SK-N-SH (cell line): ENCODE measurements at regions not wholly inside any gene's neighbourhood (a gene's known extent, or its start where the extent isn't known, plus 50 kb on each side); places are given as distances from the start of the nearest gene placed in this dataset.

ENCODE experiments used
- CTCF ChIA-PET: fragments of 300-600, 350-600 bp; formaldehyde crosslinking; extraction: SDS; loops from one replicate; lab custom pipeline; 2021; lab: Yijun Ruan, JAX
- POLR2A ChIA-PET: fragments of 350-600 bp; sonication (Branson Sonifier 250); formaldehyde crosslinking; extraction: SDS; loops from one replicate; lab custom pipeline; 2020; ENCODE audit warnings: antibody characterized with exemption, inconsistent platforms; lab: Yijun Ruan, JAX
- DNase-seq: peaks from one replicate; pipeline ENCODE4 v3.0.0; 2012
- H2AFZ ChIP-seq: fragments of 200-600 bp; sonication (generic); 2 replicates; pipeline ENCODE4 v1.8.1; 2016; ENCODE audit warnings: antibody characterized with exemption, mild to moderate bottlenecking, low read depth
- H3F3A ChIP-seq: fragments of 200-600 bp; sonication (generic); replicated peaks from 2 replicates; pipeline ENCODE3; 2016; ENCODE audit warnings: antibody characterized with exemption, mild to moderate bottlenecking; ENCODE audit not compliant: insufficient read depth
- H3K27ac ChIP-seq, 2 experiments: fragments of 200-500 bp in 1 of 2; fragments of 200-600 bp in 1 of 2; sonication (Bioruptor generic) in 1 of 2; sonication (generic), shearing (Covaris generic) in 1 of 2; 2 replicates each; pipeline versions ENCODE4 v1.5.1 to v1.6.1; 2014 to 2016; ENCODE audit warnings: low read depth in 2 of 2, inconsistent platforms in 1 of 2, low read length in 1 of 2, mild to moderate bottlenecking in 1 of 2, mixed read lengths in 1 of 2
- H3K27me3 ChIP-seq: fragments of 200-600 bp; sonication (generic), shearing (Covaris generic); 2 replicates; pipeline ENCODE4 v1.6.1; 2016; ENCODE audit warnings: mixed run types; ENCODE audit not compliant: insufficient read depth
- H3K36me3 ChIP-seq, 2 experiments: fragments of 200-500 bp in 1 of 2; fragments of 200-600 bp in 1 of 2; sonication (Bioruptor generic) in 1 of 2; sonication (generic) in 1 of 2; replicated peaks in 1 of 2; 2 replicates each; pipeline versions ENCODE3 to v1.5.1; 2014 to 2016; ENCODE audit warnings: low read length in 1 of 2, mild to moderate bottlenecking in 1 of 2; ENCODE audit not compliant: insufficient read depth in 2 of 2, control insufficient read depth in 1 of 2
- H3K4me1 ChIP-seq, 2 experiments: fragments of 200-500 bp in 1 of 2; fragments of 200-600 bp in 1 of 2; sonication (Bioruptor generic) in 1 of 2; sonication (generic), shearing (Covaris generic) in 1 of 2; 2 replicates each; pipeline versions ENCODE4 v1.5.1 to v1.6.1; 2014 to 2016; ENCODE audit warnings: low read depth in 1 of 2, low read length in 1 of 2, mixed run types in 1 of 2; ENCODE audit not compliant: insufficient read depth in 2 of 2, control insufficient read depth in 1 of 2
- H3K4me2 ChIP-seq: fragments of 200-600 bp; sonication (generic), shearing (Covaris generic); 2 replicates; pipeline ENCODE4 v1.6.1; 2017; ENCODE audit warnings: mixed run types
- H3K4me3 ChIP-seq, 2 experiments: fragments of 200-500 bp in 1 of 2; fragments of 200-600 bp in 1 of 2; sonication (Bioruptor generic) in 1 of 2; sonication (generic), shearing (Covaris generic) in 1 of 2; 2 replicates each; pipeline versions ENCODE4 v1.5.1 to v1.8.1; 2014 to 2016; ENCODE audit warnings: low read depth in 2 of 2, inconsistent platforms in 1 of 2, low read length in 1 of 2, mild to moderate bottlenecking in 1 of 2, mixed read lengths in 1 of 2, moderate library complexity in 1 of 2
- H3K79me2 ChIP-seq: fragments of 200-600 bp; sonication (generic); 2 replicates; pipeline ENCODE4 v1.8.1; 2017; ENCODE audit warnings: mild to moderate bottlenecking; ENCODE audit not compliant: insufficient read depth
- H3K9ac ChIP-seq: fragments of 200-600 bp; sonication (generic); 2 replicates; pipeline ENCODE4 v1.6.1; 2017; ENCODE audit warnings: mixed run types
- H3K9me2 ChIP-seq: fragments of 200-600 bp; sonication (generic); 2 replicates; pipeline ENCODE4 v1.6.1; 2017; ENCODE audit warnings: mixed run types
- H3K9me3 ChIP-seq: fragments of 200-600 bp; sonication (generic); 2 replicates; pipeline ENCODE4 v1.6.1; 2017; ENCODE audit warnings: mixed run types, mild to moderate bottlenecking, moderate library complexity
- H4K20me1 ChIP-seq: fragments of 200-600 bp; sonication (generic); 2 replicates; pipeline ENCODE4 v1.6.1; 2017; ENCODE audit warnings: mild to moderate bottlenecking, mixed run types; ENCODE audit not compliant: insufficient read depth
- CHD2 ChIP-seq: fragments of 150-350 bp; IDR thresholded peaks from 2 replicates; pipeline ENCODE4 v1.6.1; 2018; ENCODE audit warnings: low read length; ENCODE audit not compliant: partially characterized antibody
- CTCF ChIP-seq: fragments of 200-600 bp; sonication (generic); IDR thresholded peaks from 2 replicates; pipeline ENCODE4 v1.6.1; 2017; ENCODE audit warnings: antibody characterized with exemption, mild to moderate bottlenecking, moderate library complexity
- EZH2phosphoT487 ChIP-seq: fragments of 200-600 bp; sonication (generic); IDR thresholded peaks from 2 replicates; pipeline ENCODE4 v1.6.1; 2017; ENCODE audit warnings: low read depth, mixed run types, mild to moderate bottlenecking, antibody characterized with exemption, moderate library complexity, borderline replicate concordance
- FOXJ3 ChIP-seq: sonication (generic); formaldehyde crosslinking; IDR thresholded peaks from 2 replicates; pipeline ENCODE4 v1.5.1; 2020; ENCODE audit warnings: mild to moderate bottlenecking, missing genetic modification reagents
- GATA2 ChIP-seq: sonication (generic); formaldehyde crosslinking; IDR thresholded peaks from 2 replicates; pipeline ENCODE4 v1.5.0; 2020; ENCODE audit warnings: mild to moderate bottlenecking, missing genetic modification reagents
- IRF3 ChIP-seq: fragments of 150-350 bp; IDR thresholded peaks from 2 replicates; pipeline ENCODE4 v1.6.1; 2016; ENCODE audit warnings: mild to moderate bottlenecking, low read depth, low read length
- POLR2AphosphoS5 ChIP-seq: IDR thresholded peaks from 2 replicates; pipeline ENCODE4 v1.6.1; 2012; ENCODE audit warnings: low read depth, low read length
- RFX5 ChIP-seq: IDR thresholded peaks from 2 replicates; pipeline ENCODE4 v1.6.1; 2012; ENCODE audit warnings: mild to moderate bottlenecking, improper control_type of control experiment, low read length
- TCF12 ChIP-seq: IDR thresholded peaks from 2 replicates; pipeline ENCODE4 v1.4.0; 2012
- TEAD4 ChIP-seq: IDR thresholded peaks from 2 replicates; pipeline ENCODE4 v1.4.0; 2012; ENCODE audit warnings: mild to moderate bottlenecking, borderline replicate concordance; ENCODE audit not compliant: insufficient read depth
- USF1 ChIP-seq: IDR thresholded peaks from 2 replicates; pipeline ENCODE4 v1.4.0; 2012; ENCODE audit warnings: low read depth, borderline replicate concordance
- USF2 ChIP-seq: fragments of 150-350 bp; IDR thresholded peaks from 2 replicates; pipeline ENCODE4 v1.6.1; 2017; ENCODE audit warnings: antibody characterized with exemption, low read length, low read depth, borderline replicate concordance
- ZBTB33 ChIP-seq: IDR thresholded peaks from 2 replicates; pipeline ENCODE4 v1.4.0; 2012; ENCODE audit warnings: low read depth, borderline replicate concordance
- WGBS: methylation state at CpG from one replicate; pipeline ENCODE4 v1.1.6; 2017; ENCODE audit warnings: low lambda C conversion rate; 5-methylcytosine and 5-hydroxymethylcytosine counted together

- no peak for DNase-seq
These were observed 657.6 kb downstream of the LMO4 start for GRCh38 chr1:87986130-87986866.

GRCh38 chr1:87989346-87989745, 660.7 kb downstream of the LMO4 start:
- DNase-seq: no peak
- ChIA-PET CTCF (no interaction called here), POLR2A (no interaction called here)
- no peaks in the 10 kb centered on the region for H3K9me3 ChIP-seq
- H2AFZ ChIP-seq: no peak overlapping the region
- H3K36me3 ChIP-seq: no peaks in the 10 kb centered on the region
- H3K4me1 ChIP-seq: peaks cover 0 to 5% of the 10 kb centered on the region in 2 experiments; a peak in 1 of 4 replicates
- H3K4me2 ChIP-seq: no peak overlapping the region
- no peak overlapping the region for H3K9ac ChIP-seq
- no peaks in the 10 kb centered on the region for H3K27me3 ChIP-seq
- H3K4me3 ChIP-seq: no peak overlapping the region
- H4K20me1 ChIP-seq: no peaks in the 10 kb centered on the region
- no peaks in the 10 kb centered on the region for H3K9me2 ChIP-seq
- no peak overlapping the region for H3K27ac ChIP-seq
- H3F3A ChIP-seq: no peaks in the 10 kb centered on the region
- 38% methylated on average over 2 of the region's 2 CpGs for WGBS
- no peaks in the 10 kb centered on the region for H3K79me2 ChIP-seq
- TF ChIP-seq CHD2 (no peak), RFX5 (no peak), USF2 (no peak), EZH2phosphoT487 (no peak), CTCF (no peak), GATA2 (no peak), ZBTB33 (no peak), POLR2AphosphoS5 (no peak), TCF12 (no peak), IRF3 (no peak)

More at GRCh38 chr1:87986130-87986866, 657.6 kb downstream of the LMO4 start:
- TF ChIP-seq ZBTB33 (no peak), POLR2AphosphoS5 (no peak), TEAD4 (no peak), USF1 (no peak), FOXJ3 (no peak)
- TF ChIP-seq, all 33 proteins: peak for 0
- no peak overlapping the region for H3K4me3 ChIP-seq
- H3K36me3 ChIP-seq: no peaks in the 10 kb centered on the region
- H4K20me1 ChIP-seq: no peaks in the 10 kb centered on the region
- no peaks in the 10 kb centered on the region for H3K9me3 ChIP-seq
- peaks cover 0 to 5% of the 10 kb centered on the region in 2 experiments; a peak in 1 of 4 replicates for H3K4me1 ChIP-seq
- POLR2A ChIA-PET: no interaction called here
- no peaks in the 10 kb centered on the region for H3K27me3 ChIP-seq
- no peak overlapping the region for H3K4me2 ChIP-seq
- H3K27ac ChIP-seq: no peak overlapping the region
- CTCF ChIA-PET: no interaction called here
- no peak overlapping the region for H3K9ac ChIP-seq
- 51% methylated on average over 6 of the region's 6 CpGs for WGBS
- H3K79me2 ChIP-seq: no peaks in the 10 kb centered on the region
- H2AFZ ChIP-seq: no peak overlapping the region
- no peaks in the 10 kb centered on the region for H3K9me2 ChIP-seq
- H3F3A ChIP-seq: no peaks in the 10 kb centered on the region
